ENCODE measurements at regions not wholly inside any gene's neighbourhood (a gene's known extent, or its start where the extent isn't known, plus 50 kb on each side); places are given as distances from the start of the nearest gene placed in this dataset.
A peak's percentile ranks its signal among the peaks of the same experiment; 100 is the strongest.

- Histone ChIP-seq H3K9ac (no peak overlapping the region), H3K27ac (no peak overlapping the region), H3K4me3 (IDR thresholded peaks at IDR 0.05; ENCODE audit: insufficient read depth, low read depth, low read length) (no peak overlapping the region), H4K20me1 (ENCODE audit: insufficient read depth) (no peaks in the 10 kb centered on the region), H3K36me3 (ENCODE audit: insufficient read depth) (no peaks in the 10 kb centered on the region), H3K4me1 (ENCODE audit: low read depth, poor library complexity, severe bottlenecking) (peaks cover 19% of the 10 kb centered on the region), H3K79me2 (ENCODE audit: insufficient read depth, low read depth) (no peaks in the 10 kb centered on the region), H2AFZ (ENCODE audit: low read depth) (no peak overlapping the region), H3K27me3 (ENCODE audit: insufficient read depth, low read depth) (no peaks in the 10 kb centered on the region), H3K4me2 (no peak overlapping the region)
- TF ChIP-seq CTCF (conservative IDR thresholded peaks at IDR 0.05; ENCODE audit: low read depth, low read length): no peak
Measured at GRCh38 chr4:189029976-189030504, 890.8 kb downstream of the TRIML1 start.

- no peaks in the 10 kb centered on the region for H3K79me2 ChIP-seq (ENCODE audit: insufficient read depth, low read depth)
- H3K4me3 ChIP-seq (IDR thresholded peaks at IDR 0.05; ENCODE audit: insufficient read depth, low read depth, low read length): no peak overlapping the region
- H2AFZ ChIP-seq (ENCODE audit: low read depth): 0 out of 2 replicates have a peak overlapping the region, but pooled peaks have one; percentile 23
- H3K9ac ChIP-seq: no peak overlapping the region
- H3K36me3 ChIP-seq (ENCODE audit: insufficient read depth): no peaks in the 10 kb centered on the region
- H4K20me1 ChIP-seq (ENCODE audit: insufficient read depth): no peaks in the 10 kb centered on the region
- peaks cover 19% of the 10 kb centered on the region for H3K4me1 ChIP-seq (ENCODE audit: low read depth, poor library complexity, severe bottlenecking)
- peak overlapping the region; percentile 25; the same call in 1 of the 2 replicates for H3K27ac ChIP-seq
- H3K27me3 ChIP-seq (ENCODE audit: insufficient read depth, low read depth): no peaks in the 10 kb centered on the region
- TF ChIP-seq CTCF (conservative IDR thresholded peaks at IDR 0.05; ENCODE audit: low read depth, low read length): no peak
- no peak overlapping the region; the same call in 1 of the 2 replicates for H3K4me2 ChIP-seq
Measured at GRCh38 chr4:189032606-189033338, 893.5 kb downstream of the TRIML1 start.

- Histone ChIP-seq H3K4me3 (IDR thresholded peaks at IDR 0.05; ENCODE audit: insufficient read depth, low read depth, low read length) (no peak overlapping the region), H3K79me2 (ENCODE audit: insufficient read depth, low read depth) (no peaks in the 10 kb centered on the region), H2AFZ (ENCODE audit: low read depth) (no peak overlapping the region), H3K9ac (no peak overlapping the region), H3K4me1 (ENCODE audit: low read depth, poor library complexity, severe bottlenecking) (peaks cover 19% of the 10 kb centered on the region), H4K20me1 (ENCODE audit: insufficient read depth) (no peaks in the 10 kb centered on the region), H3K27ac (no peak overlapping the region), H3K27me3 (ENCODE audit: insufficient read depth, low read depth) (no peaks in the 10 kb centered on the region), H3K4me2 (no peak overlapping the region), H3K36me3 (ENCODE audit: insufficient read depth) (no peaks in the 10 kb centered on the region)
- TF ChIP-seq CTCF (conservative IDR thresholded peaks at IDR 0.05; ENCODE audit: low read depth, low read length): no peak
Measured at GRCh38 chr4:189033801-189034347, 894.6 kb downstream of the TRIML1 start.

GRCh38 chr4:189035091-189035490 is 895.9 kb downstream of the TRIML1 start:
- no peak for TF ChIP-seq CTCF (conservative IDR thresholded peaks at IDR 0.05; ENCODE audit: low read depth, low read length)
- Histone ChIP-seq H3K4me3 (IDR thresholded peaks at IDR 0.05; ENCODE audit: insufficient read depth, low read depth, low read length) (no peak overlapping the region), H3K4me2 (no peak overlapping the region), H3K9ac (no peak overlapping the region), H3K36me3 (ENCODE audit: insufficient read depth) (no peaks in the 10 kb centered on the region), H2AFZ (ENCODE audit: low read depth) (no peak overlapping the region), H3K27ac (no peak overlapping the region), H4K20me1 (ENCODE audit: insufficient read depth) (no peaks in the 10 kb centered on the region), H3K27me3 (ENCODE audit: insufficient read depth, low read depth) (no peaks in the 10 kb centered on the region), H3K79me2 (ENCODE audit: insufficient read depth, low read depth) (no peaks in the 10 kb centered on the region), H3K4me1 (ENCODE audit: low read depth, poor library complexity, severe bottlenecking) (peaks cover 19% of the 10 kb centered on the region)
